Aorta (tissue), 5 donors: ENCODE measurements at regions not wholly inside any gene's neighbourhood (a gene's known extent, or its start where the extent isn't known, plus 50 kb on each side); places are given as distances from the start of the nearest gene placed in this dataset.
A peak's percentile ranks its signal among the peaks of the same experiment; 100 is the strongest.

ENCODE experiments used
- ATAC-seq: fragments of 200-7000 bp; cut with Tn5 transposase; one replicate; pipeline ENCODE4 v1.9.1; 2022; ENCODE audit warnings: moderate library complexity; ENCODE audit not compliant: low FRiP score
- DNase-seq, 2 donors: peaks; one replicate each; pipeline ENCODE4 v3.0.0-alpha.2; 2020
- H3K27ac ChIP-seq, 2 donors: one replicate each; pipeline ENCODE4 v1.5.1; 2013; ENCODE audit warnings: low read length in 2 of 2, mild to moderate bottlenecking in 2 of 2, moderate library complexity in 2 of 2, control low read depth in 1 of 2, inconsistent platforms in 1 of 2, low read depth in 1 of 2
- H3K27me3 ChIP-seq, 2 donors: one replicate each; pipeline ENCODE4 v1.6.1; 2013; ENCODE audit warnings: control low read depth in 1 of 2, low read length in 1 of 2, mild to moderate bottlenecking in 1 of 2, moderate library complexity in 1 of 2; ENCODE audit not compliant: insufficient read depth in 2 of 2, control insufficient read depth in 1 of 2
- H3K36me3 ChIP-seq, 2 donors: one replicate each; pipeline ENCODE4 v1.6.1; 2013; ENCODE audit warnings: control low read depth in 1 of 2, low read length in 1 of 2, mild to moderate bottlenecking in 1 of 2; ENCODE audit not compliant: insufficient read depth in 2 of 2, control insufficient read depth in 1 of 2
- H3K4me1 ChIP-seq, 2 donors: one replicate each; pipeline ENCODE4 v1.6.1; 2013; ENCODE audit warnings: low read length in 2 of 2, control low read depth in 1 of 2, mild to moderate bottlenecking in 1 of 2, moderate library complexity in 1 of 2; ENCODE audit not compliant: insufficient read depth in 2 of 2, control insufficient read depth in 1 of 2
- H3K4me3 ChIP-seq, 2 donors: one replicate each; pipeline ENCODE4 v1.5.1; 2013; ENCODE audit warnings: low read length in 2 of 2, control low read depth in 1 of 2, mild to moderate bottlenecking in 1 of 2
- H3K9me3 ChIP-seq: one replicate; pipeline ENCODE4 v1.6.1; 2013; ENCODE audit warnings: mild to moderate bottlenecking, low read length; ENCODE audit not compliant: control insufficient read depth
- WGBS, 2 donors: extraction: QIAGEN DNeasy Blood & Tissue Kit; methylation state at CpG; one replicate each; pipeline ENCODE4 v1.1.7; 2013; 5-methylcytosine and 5-hydroxymethylcytosine counted together
- intact Hi-C, 2 donors: fragments of 100-400 bp; cut with DNase I; formaldehyde crosslinking; loops; one replicate each; pipeline versions ENCODE4 v1.14.2 to v1.15.0; 2022
- donor health status: healthy with polysubstance abuse.
- donor health status: Bipolar disorder and iron deficiency.
- donor health status: DM: no; HTN: no; CAD: no.
- donor health status: DM: no; HTN: no; CAD: no.
- donor health status: DM: yes; HTN: yes; CAD: no.

- WGBS, 2 donors, result 26 to 32% methylated on average over 7 of the region's 7 CpGs
- intact Hi-C loops, result no loop called here
- no peak for ATAC-seq
These were observed 404.9 kb upstream of the EEF2KMT start for GRCh38 chr16:5502467-5502869.

DNA sequence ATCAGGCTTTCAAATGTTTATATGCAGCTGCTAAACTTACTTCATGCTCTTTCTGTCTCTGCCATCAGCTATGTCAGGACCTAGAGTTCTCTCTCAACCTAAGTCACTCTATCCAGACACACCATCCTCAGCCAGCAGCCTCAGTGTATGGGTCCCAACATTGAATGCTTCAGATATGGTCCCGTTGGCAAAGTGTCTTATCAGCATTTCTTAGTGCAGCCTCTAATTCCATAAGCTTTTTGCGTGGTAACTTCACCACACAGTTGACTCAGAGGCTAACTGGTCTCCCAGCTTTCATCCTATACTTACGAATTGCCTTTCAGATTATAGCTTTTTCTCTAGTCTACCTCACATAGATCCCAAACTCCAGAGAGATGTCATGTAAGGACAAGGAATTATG, 402.9 kb upstream of the EEF2KMT start:
- no peaks in the 10 kb centered on the region for H3K4me1 ChIP-seq
- DNase-seq (no peak), ATAC-seq (no peak)
- H3K27me3 ChIP-seq, result no peaks in the 10 kb centered on the region
- WGBS, 2 donors, result 70 to 80% methylated on average over 3 of the region's 3 CpGs
- no peak overlapping the region for H3K4me3 ChIP-seq
- H3K36me3 ChIP-seq, result no peaks in the 10 kb centered on the region
- intact Hi-C loops, result no loop called here
- H3K9me3 ChIP-seq, result no peaks in the 10 kb centered on the region
- no peak overlapping the region for H3K27ac ChIP-seq

More at GRCh38 chr16:5502467-5502869, 404.9 kb upstream of the EEF2KMT start:
- Histone ChIP-seq H3K36me3 (no peaks in the 10 kb centered on the region), H3K9me3 (no peaks in the 10 kb centered on the region), H3K4me3 (no peak overlapping the region), H3K27me3 (no peaks in the 10 kb centered on the region), H3K4me1 (no peaks in the 10 kb centered on the region), H3K27ac (no peak overlapping the region)
- no peak for DNase-seq

- no peaks in the 10 kb centered on the region for H3K4me1 ChIP-seq
- peaks cover 1% of the 10 kb centered on the region for H3K9me3 ChIP-seq
- no peak for DNase-seq
- H3K36me3 ChIP-seq, result no peaks in the 10 kb centered on the region
- intact Hi-C loops, result no loop called here
- no peak for ATAC-seq
- H3K4me3 ChIP-seq, result no peak overlapping the region
- H3K27ac ChIP-seq, result no peak overlapping the region
- no peaks in the 10 kb centered on the region for H3K27me3 ChIP-seq
- WGBS, 2 donors, result 71 to 83% methylated on average over 2 of the region's 2 CpGs
These were observed 401.0 kb upstream of the EEF2KMT start for GRCh38 chr16:5498562-5498961.

DNA sequence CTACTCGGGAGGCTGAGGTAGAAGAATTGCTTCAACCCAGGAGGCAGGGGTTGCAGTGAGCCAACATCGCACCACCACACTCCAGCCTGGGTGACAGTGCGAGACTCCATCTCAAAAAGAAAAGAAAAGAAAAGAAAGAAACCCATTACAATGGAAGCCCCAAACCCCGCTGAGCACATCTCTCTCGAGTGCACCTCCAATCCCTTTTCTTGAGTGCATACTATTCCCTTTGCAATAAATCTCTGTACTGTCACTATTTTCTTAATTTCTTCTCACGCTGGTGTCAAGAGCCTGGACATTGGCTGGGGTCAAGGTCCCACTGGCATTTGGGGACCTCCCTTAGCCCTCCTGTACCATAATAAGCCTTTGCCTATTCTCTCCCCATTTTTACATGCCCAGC, 398.4 kb upstream of the EEF2KMT start:
- WGBS, 2 donors, result 83 to 88% methylated on average over 6 of the region's 6 CpGs
- Histone ChIP-seq H3K9me3 (peaks cover 1% of the 10 kb centered on the region), H3K4me1 (no peaks in the 10 kb centered on the region), H3K36me3 (no peaks in the 10 kb centered on the region), H3K27ac (no peak overlapping the region), H3K4me3 (no peak overlapping the region), H3K27me3 (no peaks in the 10 kb centered on the region)
- intact Hi-C loops, result no loop called here
- DNase-seq, result no peak
- ATAC-seq, result no peak

- H3K27me3 ChIP-seq, result no peaks in the 10 kb centered on the region
- no peaks in the 10 kb centered on the region for H3K36me3 ChIP-seq
- H3K4me3 ChIP-seq, result no peak overlapping the region
- H3K9me3 ChIP-seq, result peaks cover 1% of the 10 kb centered on the region
- ATAC-seq (no peak), DNase-seq (peak in 1 of 2 donors; percentile 79)
- intact Hi-C loops, result no loop called here
- WGBS, 2 donors, result 6 to 9% methylated on average over 18 of the region's 18 CpGs
- no peak overlapping the region for H3K27ac ChIP-seq
- H3K4me1 ChIP-seq, result no peaks in the 10 kb centered on the region
These were observed 392.9 kb upstream of the EEF2KMT start for GRCh38 chr16:5490499-5490898.

GRCh38 chr16:5488581-5488980, 391.0 kb upstream of the EEF2KMT start:
- intact Hi-C loops, result no loop called here
- no peak for DNase-seq
- H3K4me3 ChIP-seq, result no peak overlapping the region
- H3K27me3 ChIP-seq, result no peaks in the 10 kb centered on the region
- H3K27ac ChIP-seq, result no peak overlapping the region
- no peaks in the 10 kb centered on the region for H3K36me3 ChIP-seq
- H3K4me1 ChIP-seq, result no peaks in the 10 kb centered on the region
- WGBS, 2 donors, result 32 to 37% methylated on average over 3 of the region's 3 CpGs
- no peaks in the 10 kb centered on the region for H3K9me3 ChIP-seq
- ATAC-seq, result no peak

- intact Hi-C loops, result no loop called here
- H3K4me1 ChIP-seq, result no peaks in the 10 kb centered on the region
- H3K36me3 ChIP-seq, result no peaks in the 10 kb centered on the region
- no peaks in the 10 kb centered on the region for H3K27me3 ChIP-seq
- H3K9me3 ChIP-seq, result no peaks in the 10 kb centered on the region
- H3K27ac ChIP-seq, result no peak overlapping the region
- no peak overlapping the region for H3K4me3 ChIP-seq
- 89 to 90% methylated on average over 2 of the region's 2 CpGs for WGBS, 2 donors
- ATAC-seq (no peak), DNase-seq (no peak)
These were observed 390.1 kb upstream of the EEF2KMT start for GRCh38 chr16:5487728-5488127.

DNA sequence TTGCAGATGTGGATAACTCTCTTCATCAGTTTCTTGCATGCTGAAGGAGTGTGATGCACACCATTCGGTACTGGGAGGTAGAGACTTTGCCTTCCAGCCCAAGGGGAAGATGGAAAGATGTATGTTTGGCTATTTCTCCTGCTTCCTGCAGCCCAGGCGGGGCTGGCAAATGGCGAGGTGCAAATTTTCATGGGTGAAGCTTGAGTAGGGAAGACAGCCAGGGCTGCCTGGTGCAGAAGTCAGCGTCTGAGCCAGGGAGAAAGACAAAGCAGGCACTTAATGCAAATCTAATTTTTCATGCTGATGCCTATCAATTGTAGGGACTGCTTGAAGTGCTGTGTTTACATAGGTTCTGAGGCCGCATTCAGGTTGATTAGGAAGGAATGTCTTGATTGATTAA, 384.7 kb upstream of the EEF2KMT start:
- Histone ChIP-seq H3K4me3 (no peak overlapping the region), H3K27ac (no peak overlapping the region), H3K9me3 (no peaks in the 10 kb centered on the region), H3K27me3 (no peaks in the 10 kb centered on the region), H3K4me1 (no peaks in the 10 kb centered on the region), H3K36me3 (no peaks in the 10 kb centered on the region)
- intact Hi-C loops, result no loop called here
- DNase-seq (no peak), ATAC-seq (no peak)
- WGBS, 2 donors, result 40 to 42% methylated on average over 5 of the region's 5 CpGs

DNA sequence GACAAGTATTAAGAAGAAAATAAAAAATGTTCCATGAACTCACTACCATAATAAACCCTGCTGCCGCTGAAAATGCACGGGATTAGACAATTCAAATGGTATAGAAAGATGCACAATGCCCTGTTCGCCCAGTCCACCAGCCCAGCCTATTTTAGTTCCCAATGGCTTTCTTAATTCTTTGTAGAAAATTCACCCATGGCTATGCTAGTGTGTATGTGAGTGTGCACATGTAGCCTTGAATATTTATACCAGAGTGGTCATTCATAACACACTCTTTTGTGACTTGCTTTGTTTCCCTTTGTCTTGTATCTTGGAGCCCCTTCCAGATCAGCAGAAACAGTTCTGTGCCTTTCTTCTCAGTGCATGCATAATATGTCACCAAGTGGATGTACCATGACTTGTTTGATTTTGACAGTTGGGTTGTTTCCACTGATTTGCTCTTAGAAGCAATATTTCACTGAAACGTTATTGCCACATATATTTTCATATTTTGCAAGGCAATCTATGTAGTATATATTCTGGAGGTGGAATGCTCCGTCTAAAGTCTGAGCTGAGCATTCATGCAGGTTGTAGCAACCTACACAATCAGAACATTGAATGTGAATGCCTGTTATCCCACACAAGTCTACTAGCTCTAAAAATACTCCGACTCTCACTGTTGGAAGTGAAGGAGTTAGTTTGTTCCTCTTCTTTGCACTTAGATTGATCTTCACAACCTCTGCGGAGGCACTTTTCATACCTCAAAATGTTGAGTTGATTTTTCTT, 383.0 kb upstream of the EEF2KMT start:
- Histone ChIP-seq H3K36me3 (no peaks in the 10 kb centered on the region), H3K27me3 (no peaks in the 10 kb centered on the region), H3K4me3 (no peak overlapping the region), H3K27ac (no peak overlapping the region), H3K9me3 (no peaks in the 10 kb centered on the region), H3K4me1 (no peaks in the 10 kb centered on the region)
- ATAC-seq (no peak), DNase-seq (no peak)
- intact Hi-C loops, result no loop called here
- 72 to 75% methylated on average over 7 of the region's 7 CpGs for WGBS, 2 donors
